ENCODE measurements at regions not wholly inside any gene's neighbourhood (a gene's known extent, or its start where the extent isn't known, plus 50 kb on each side); places are given as distances from the start of the nearest gene placed in this dataset.

DNA sequence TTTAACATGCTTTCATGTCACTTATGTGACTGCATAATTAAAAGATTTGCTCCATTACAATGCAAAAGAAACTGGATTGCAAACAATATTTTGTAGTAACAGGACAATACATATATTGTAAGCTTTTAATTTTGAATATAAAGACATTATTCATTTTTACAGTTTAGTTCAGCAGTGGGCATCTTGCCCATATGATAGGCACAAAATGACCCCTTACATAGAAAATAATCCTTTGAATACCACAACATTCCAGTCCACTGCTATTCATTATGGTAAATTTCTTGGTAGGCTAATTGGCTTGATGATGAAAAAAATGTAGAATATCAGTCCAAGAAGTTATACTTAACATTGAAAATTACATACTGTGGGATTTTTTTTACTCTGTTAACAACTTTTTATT, 74.1 kb upstream of the LAMA2 start:
- TF ChIP-seq, protein P1, sequence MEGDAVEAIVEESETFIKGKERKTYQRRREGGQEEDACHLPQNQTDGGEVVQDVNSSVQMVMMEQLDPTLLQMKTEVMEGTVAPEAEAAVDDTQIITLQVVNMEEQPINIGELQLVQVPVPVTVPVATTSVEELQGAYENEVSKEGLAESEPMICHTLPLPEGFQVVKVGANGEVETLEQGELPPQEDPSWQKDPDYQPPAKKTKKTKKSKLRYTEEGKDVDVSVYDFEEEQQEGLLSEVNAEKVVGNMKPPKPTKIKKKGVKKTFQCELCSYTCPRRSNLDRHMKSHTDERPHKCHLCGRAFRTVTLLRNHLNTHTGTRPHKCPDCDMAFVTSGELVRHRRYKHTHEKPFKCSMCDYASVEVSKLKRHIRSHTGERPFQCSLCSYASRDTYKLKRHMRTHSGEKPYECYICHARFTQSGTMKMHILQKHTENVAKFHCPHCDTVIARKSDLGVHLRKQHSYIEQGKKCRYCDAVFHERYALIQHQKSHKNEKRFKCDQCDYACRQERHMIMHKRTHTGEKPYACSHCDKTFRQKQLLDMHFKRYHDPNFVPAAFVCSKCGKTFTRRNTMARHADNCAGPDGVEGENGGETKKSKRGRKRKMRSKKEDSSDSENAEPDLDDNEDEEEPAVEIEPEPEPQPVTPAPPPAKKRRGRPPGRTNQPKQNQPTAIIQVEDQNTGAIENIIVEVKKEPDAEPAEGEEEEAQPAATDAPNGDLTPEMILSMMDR (conservative IDR thresholded peaks at IDR 0.05), result no peak
- TF ChIP-seq ZFX (IDR thresholded peaks at IDR 0.05), result no peak
